Panc1 (cell line): ENCODE measurements at regions not wholly inside any gene's neighbourhood (a gene's known extent, or its start where the extent isn't known, plus 50 kb on each side); places are given as distances from the start of the nearest gene placed in this dataset.

Source experiments
- POLR2AphosphoS5 ChIP-seq: IDR thresholded peaks from 2 replicates; pipeline ENCODE4 v1.6.1; 2012; ENCODE audit warnings: mild to moderate bottlenecking, low read depth, low read length, moderate library complexity
- SIN3A ChIP-seq: IDR thresholded peaks from 2 replicates; pipeline ENCODE4 v1.6.1; 2012; ENCODE audit warnings: low read depth, mild to moderate bottlenecking, low read length, moderate library complexity, borderline replicate concordance; ENCODE audit not compliant: insufficient read depth
- TF ChIP-seq, protein P1 (sequence below): fragments of 450-650 bp; IDR thresholded peaks from 2 replicates; pipeline ENCODE4 v1.5.1; 2017; ENCODE audit warnings: mild to moderate bottlenecking

DNA sequence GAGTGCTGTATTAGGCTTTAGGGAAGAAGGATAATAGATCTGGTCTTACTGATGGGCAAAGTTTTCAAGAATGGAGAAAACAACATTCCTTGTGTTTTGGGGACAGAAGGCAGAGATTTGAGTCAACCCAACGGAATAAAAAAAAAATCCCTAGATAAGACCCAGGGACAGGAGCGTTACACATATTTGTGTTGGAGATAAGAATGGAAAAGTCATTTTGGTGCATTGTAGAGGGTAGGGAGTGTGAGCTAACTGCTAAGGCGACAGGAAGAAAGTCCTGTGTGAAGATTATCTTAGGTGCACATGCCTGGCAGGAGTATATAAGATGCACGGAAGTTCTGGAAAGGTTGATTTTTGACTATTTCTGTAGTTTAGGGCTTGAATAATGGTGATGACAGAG lies 450.3 kb upstream of the ARGLU1 start:
- TF ChIP-seq, protein P1, sequence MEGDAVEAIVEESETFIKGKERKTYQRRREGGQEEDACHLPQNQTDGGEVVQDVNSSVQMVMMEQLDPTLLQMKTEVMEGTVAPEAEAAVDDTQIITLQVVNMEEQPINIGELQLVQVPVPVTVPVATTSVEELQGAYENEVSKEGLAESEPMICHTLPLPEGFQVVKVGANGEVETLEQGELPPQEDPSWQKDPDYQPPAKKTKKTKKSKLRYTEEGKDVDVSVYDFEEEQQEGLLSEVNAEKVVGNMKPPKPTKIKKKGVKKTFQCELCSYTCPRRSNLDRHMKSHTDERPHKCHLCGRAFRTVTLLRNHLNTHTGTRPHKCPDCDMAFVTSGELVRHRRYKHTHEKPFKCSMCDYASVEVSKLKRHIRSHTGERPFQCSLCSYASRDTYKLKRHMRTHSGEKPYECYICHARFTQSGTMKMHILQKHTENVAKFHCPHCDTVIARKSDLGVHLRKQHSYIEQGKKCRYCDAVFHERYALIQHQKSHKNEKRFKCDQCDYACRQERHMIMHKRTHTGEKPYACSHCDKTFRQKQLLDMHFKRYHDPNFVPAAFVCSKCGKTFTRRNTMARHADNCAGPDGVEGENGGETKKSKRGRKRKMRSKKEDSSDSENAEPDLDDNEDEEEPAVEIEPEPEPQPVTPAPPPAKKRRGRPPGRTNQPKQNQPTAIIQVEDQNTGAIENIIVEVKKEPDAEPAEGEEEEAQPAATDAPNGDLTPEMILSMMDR, result no peak
- TF ChIP-seq SIN3A (no peak), POLR2AphosphoS5 (no peak)
